SU-DHL-6 (cell line): ENCODE measurements at regions not wholly inside any gene's neighbourhood (a gene's known extent, or its start where the extent isn't known, plus 50 kb on each side); places are given as distances from the start of the nearest gene placed in this dataset.
"Not testable (repeated sequence)": the region's sequence is repeated elsewhere in the genome, so short reads cannot be mapped to it uniquely, and the experiment has no call there.

Experiments used
- H2AFZ ChIP-seq: fragments of 200-600 bp; sonication (generic); 2 replicates; pipeline ENCODE4 v1.6.1; 2014; ENCODE audit warnings: low read depth, mild to moderate bottlenecking, moderate library complexity, mixed read lengths, antibody characterized with exemption, low read length; ENCODE audit not compliant: severe bottlenecking
- H3F3A ChIP-seq: fragments of 200-600 bp; shearing (Covaris generic); 2 replicates; pipeline ENCODE4 v1.6.0; 2016; ENCODE audit warnings: antibody characterized with exemption, mild to moderate bottlenecking; ENCODE audit not compliant: insufficient read depth
- H3K27ac ChIP-seq: fragments of 200-600 bp; sonication (generic); 2 replicates; pipeline ENCODE4 v1.5.1; 2016; ENCODE audit warnings: low read depth, mild to moderate bottlenecking, low read length, moderate library complexity, mixed read lengths
- H3K27me3 ChIP-seq: fragments of 200-600 bp; sonication (generic), shearing (Covaris generic); 2 replicates; pipeline ENCODE4 v1.6.0; 2014; ENCODE audit warnings: mild to moderate bottlenecking, low read length
- H3K36me3 ChIP-seq: fragments of 200-600 bp; sonication (generic); 2 replicates; pipeline ENCODE4 v1.6.1; 2014; ENCODE audit warnings: mild to moderate bottlenecking, low read length, mixed read lengths
- H3K4me2 ChIP-seq: fragments of 300-600, 200-600 bp; shearing (Covaris generic), sonication (generic); 2 replicates; pipeline ENCODE4 v1.6.0; 2014; ENCODE audit warnings: low read length, low read depth, mild to moderate bottlenecking; ENCODE audit not compliant: poor library complexity, severe bottlenecking
- H3K4me3 ChIP-seq: fragments of 200-600 bp; sonication (generic); 2 replicates; pipeline ENCODE4 v1.5.1; 2014; ENCODE audit warnings: antibody characterized with exemption, low read length, mild to moderate bottlenecking, mixed read lengths; ENCODE audit not compliant: insufficient read depth, poor library complexity, severe bottlenecking
- H3K79me2 ChIP-seq: fragments of 200-600 bp; sonication (generic); 2 replicates; pipeline ENCODE4 v1.6.1; 2014; ENCODE audit warnings: mild to moderate bottlenecking, low read length, moderate library complexity; ENCODE audit not compliant: insufficient read depth
- H3K9ac ChIP-seq: fragments of 200-600 bp; sonication (generic); 2 replicates; pipeline ENCODE4 v1.7.0; 2014; ENCODE audit warnings: mild to moderate bottlenecking, low read length
- H3K9me2 ChIP-seq: fragments of 200-600 bp; sonication (generic); replicated peaks from 2 replicates; pipeline ENCODE4 v1.6.1; 2014; ENCODE audit warnings: low read length; ENCODE audit not compliant: insufficient read depth
- H3K9me3 ChIP-seq: fragments of 200-600 bp; sonication (generic); 2 replicates; pipeline ENCODE4 v1.6.1; 2014; ENCODE audit warnings: low read length, mixed read lengths; ENCODE audit not compliant: insufficient read depth
- H4K20me1 ChIP-seq: fragments of 200-600 bp; sonication (generic); 2 replicates; pipeline ENCODE4 v1.6.1; 2014; ENCODE audit warnings: low read depth, mild to moderate bottlenecking, antibody characterized with exemption, low read length, moderate library complexity, mixed read lengths
- EZH2phosphoT487 ChIP-seq: fragments of 200-600 bp; sonication (generic), shearing (Covaris generic); conservative IDR thresholded peaks from 2 replicates; pipeline ENCODE4 v1.6.1; 2018; ENCODE audit warnings: mild to moderate bottlenecking, antibody characterized with exemption, low read length, moderate library complexity, mixed read lengths
- TF ChIP-seq, protein P1 (sequence below): fragments of 200-600 bp; sonication (generic); IDR thresholded peaks from one replicate; pipeline ENCODE4 v1.5.1; 2017; ENCODE audit warnings: antibody characterized with exemption, mild to moderate bottlenecking, low read length, moderate library complexity; ENCODE audit not compliant: insufficient read depth, poor library complexity, severe bottlenecking

DNA sequence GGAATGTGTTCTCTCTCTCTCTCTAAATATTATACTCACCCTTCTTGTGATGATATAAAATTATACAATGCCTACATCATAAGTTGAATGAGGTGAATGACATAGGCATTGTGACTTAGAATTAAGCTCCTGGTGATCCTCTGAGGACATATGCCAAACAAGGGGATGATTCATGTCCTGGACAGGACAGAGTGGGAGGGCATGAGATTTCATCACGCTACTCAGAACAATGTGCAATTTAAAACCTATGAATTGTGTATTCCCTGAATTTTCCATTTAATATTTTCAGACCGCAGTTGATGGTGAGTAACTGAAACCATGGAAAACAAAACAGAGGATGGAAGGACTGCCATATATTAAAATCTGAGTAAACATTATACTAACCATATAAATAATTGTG, 782.2 kb upstream of the NUDT12 start:
- Histone ChIP-seq H3K9me2 (no peaks in the 10 kb centered on the region), H2AFZ (no peak overlapping the region), H3K36me3 (no peaks in the 10 kb centered on the region), H3K9me3 (no peaks in the 10 kb centered on the region), H3K27ac (no peak overlapping the region), H3K27me3 (no peaks in the 10 kb centered on the region), H3K9ac (no peak overlapping the region), H3K79me2 (no peaks in the 10 kb centered on the region), H3K4me3 (no peak overlapping the region), H4K20me1 (no peaks in the 10 kb centered on the region), H3F3A (no peaks in the 10 kb centered on the region), H3K4me2 (no peak overlapping the region)
- TF ChIP-seq, protein P1, sequence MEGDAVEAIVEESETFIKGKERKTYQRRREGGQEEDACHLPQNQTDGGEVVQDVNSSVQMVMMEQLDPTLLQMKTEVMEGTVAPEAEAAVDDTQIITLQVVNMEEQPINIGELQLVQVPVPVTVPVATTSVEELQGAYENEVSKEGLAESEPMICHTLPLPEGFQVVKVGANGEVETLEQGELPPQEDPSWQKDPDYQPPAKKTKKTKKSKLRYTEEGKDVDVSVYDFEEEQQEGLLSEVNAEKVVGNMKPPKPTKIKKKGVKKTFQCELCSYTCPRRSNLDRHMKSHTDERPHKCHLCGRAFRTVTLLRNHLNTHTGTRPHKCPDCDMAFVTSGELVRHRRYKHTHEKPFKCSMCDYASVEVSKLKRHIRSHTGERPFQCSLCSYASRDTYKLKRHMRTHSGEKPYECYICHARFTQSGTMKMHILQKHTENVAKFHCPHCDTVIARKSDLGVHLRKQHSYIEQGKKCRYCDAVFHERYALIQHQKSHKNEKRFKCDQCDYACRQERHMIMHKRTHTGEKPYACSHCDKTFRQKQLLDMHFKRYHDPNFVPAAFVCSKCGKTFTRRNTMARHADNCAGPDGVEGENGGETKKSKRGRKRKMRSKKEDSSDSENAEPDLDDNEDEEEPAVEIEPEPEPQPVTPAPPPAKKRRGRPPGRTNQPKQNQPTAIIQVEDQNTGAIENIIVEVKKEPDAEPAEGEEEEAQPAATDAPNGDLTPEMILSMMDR, result no peak
- TF ChIP-seq EZH2phosphoT487, result no peak

GRCh38 chr5:104327801-104328200, 765.2 kb upstream of the NUDT12 start:
- Histone ChIP-seq H3F3A (no peaks in the 10 kb centered on the region), H3K9me2 (no peaks in the 10 kb centered on the region), H3K36me3 (no peaks in the 10 kb centered on the region), H3K27ac (no peak overlapping the region), H3K9me3 (no peaks in the 10 kb centered on the region), H2AFZ (no peak overlapping the region), H3K79me2 (no peaks in the 10 kb centered on the region), H3K4me2 (no peak overlapping the region), H3K4me3 (no peak overlapping the region), H4K20me1 (no peaks in the 10 kb centered on the region), H3K27me3 (no peaks in the 10 kb centered on the region), H3K9ac (no peak overlapping the region)
- TF ChIP-seq EZH2phosphoT487, result no peak

- no peaks in the 10 kb centered on the region for H3K9me3 ChIP-seq
Observed at GRCh38 chr5:104326966-104327365, 764.4 kb upstream of the NUDT12 start.

DNA sequence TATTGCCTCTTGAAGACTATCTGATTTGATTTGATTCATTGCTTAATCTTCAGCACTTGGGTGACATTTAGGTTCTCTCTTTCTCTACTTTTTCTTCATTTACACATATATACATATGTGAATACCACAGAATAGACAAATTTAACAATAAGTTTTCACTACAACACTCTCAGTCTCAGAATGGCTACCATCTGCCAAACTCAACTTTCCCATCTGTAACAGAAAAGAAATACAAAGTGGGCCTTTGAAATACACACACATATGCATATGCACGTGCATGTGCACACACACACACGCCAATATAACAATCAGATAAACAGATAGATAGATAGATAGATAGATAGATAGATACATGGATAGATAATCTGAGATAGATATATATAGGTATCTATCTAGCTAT, 762.8 kb upstream of the NUDT12 start:
- TF ChIP-seq, protein P1, result no peak
- no peak for TF ChIP-seq EZH2phosphoT487
- no peak overlapping the region for H3K4me3 ChIP-seq
- H2AFZ ChIP-seq, result no peak overlapping the region

More at GRCh38 chr5:104326966-104327365, 764.4 kb upstream of the NUDT12 start:
- Histone ChIP-seq H3F3A (no peaks in the 10 kb centered on the region), H4K20me1 (no peaks in the 10 kb centered on the region), H3K27me3 (no peaks in the 10 kb centered on the region), H3K4me2 (no peak overlapping the region), H3K9me2 (no peaks in the 10 kb centered on the region), H3K79me2 (no peaks in the 10 kb centered on the region), H3K4me3 (no peak overlapping the region), H2AFZ (no peak overlapping the region), H3K27ac (no peak overlapping the region), H3K9ac (no peak overlapping the region), H3K36me3 (no peaks in the 10 kb centered on the region)
- TF ChIP-seq, protein P1, result no peak
- no peak for TF ChIP-seq EZH2phosphoT487

GRCh38 chr5:104316676-104317075, 754.1 kb upstream of the NUDT12 start:
- not testable (repeated sequence) for H3K36me3 ChIP-seq, H3K4me3 ChIP-seq, H3K79me2 ChIP-seq, H3K4me2 ChIP-seq, H3K9me2 ChIP-seq, H2AFZ ChIP-seq, H3K9ac ChIP-seq, H3F3A ChIP-seq, H4K20me1 ChIP-seq, H3K27me3 ChIP-seq, H3K27ac ChIP-seq, H3K9me3 ChIP-seq

More for the DNA sequence above, 762.8 kb upstream of the NUDT12 start:
- H3K9ac ChIP-seq, result no peak overlapping the region
- no peaks in the 10 kb centered on the region for H3K9me3 ChIP-seq
- H3K4me2 ChIP-seq, result no peak overlapping the region
- no peaks in the 10 kb centered on the region for H3K79me2 ChIP-seq
- H3K27ac ChIP-seq, result no peak overlapping the region
- no peaks in the 10 kb centered on the region for H3K36me3 ChIP-seq
- no peaks in the 10 kb centered on the region for H3K27me3 ChIP-seq
- H4K20me1 ChIP-seq, result no peaks in the 10 kb centered on the region
- no peaks in the 10 kb centered on the region for H3K9me2 ChIP-seq
- no peaks in the 10 kb centered on the region for H3F3A ChIP-seq
